H1 (cell line): ENCODE measurements at regions not wholly inside any gene's neighbourhood (a gene's known extent, or its start where the extent isn't known, plus 50 kb on each side); places are given as distances from the start of the nearest gene placed in this dataset.

Experiments used
- CBX8 ChIP-seq: fragments of 300-800, 300-1000 bp; sonication (generic); IDR thresholded peaks from 2 replicates; pipeline ENCODE4 v1.7.1; 2016; ENCODE audit warnings: low read depth, low read length, borderline replicate concordance
- CTCF ChIP-seq, 3 experiments: IDR thresholded peaks; 1 replicate in 2 of 3; 2 replicates in 1 of 3; pipeline versions ENCODE4 v1.5.1 to v1.6.1; 2011; ENCODE audit warnings: low read length in 3 of 3, mild to moderate bottlenecking in 3 of 3, inconsistent platforms in 2 of 3, low read depth in 1 of 3, moderate library complexity in 1 of 3; ENCODE audit not compliant: insufficient read depth in 1 of 3; ENCODE audit errors: control extremely low read depth in 1 of 3
- EGR1 ChIP-seq: IDR thresholded peaks from 2 replicates; pipeline ENCODE4 v1.6.1; 2011; ENCODE audit warnings: low read depth, low read length, borderline replicate concordance
- MAFK ChIP-seq: IDR thresholded peaks from 2 replicates; pipeline ENCODE4 v1.6.1; 2012; ENCODE audit warnings: low read depth, mild to moderate bottlenecking, improper control_type of control experiment, low read length
- POLR2A ChIP-seq, 2 experiments: IDR thresholded peaks; 1 replicate in 1 of 2; 2 replicates in 1 of 2; pipeline ENCODE4 v1.6.1; 2011; ENCODE audit warnings: low read depth in 2 of 2, low read length in 2 of 2, mild to moderate bottlenecking in 2 of 2; ENCODE audit errors: control extremely low read depth in 1 of 2
- RFX5 ChIP-seq: IDR thresholded peaks from 2 replicates; pipeline ENCODE4 v1.6.1; 2011; ENCODE audit warnings: low read depth, low read length, improper control_type of control experiment, borderline replicate concordance

- no peak for TF ChIP-seq MAFK
- no peak for TF ChIP-seq POLR2A (IDR thresholded peaks at IDR 0.05; ENCODE audit: control extremely low read depth in 1 of 2, low read depth in 2 of 2, low read length in 2 of 2)
- TF ChIP-seq RFX5, result no peak
- no peak for TF ChIP-seq CTCF (IDR thresholded peaks at IDR 0.05; ENCODE audit: control extremely low read depth in 1 of 3, insufficient read depth in 1 of 3, low read depth in 1 of 3, low read length in 3 of 3)
- TF ChIP-seq CBX8, result no peak
- TF ChIP-seq EGR1, result no peak
Measured at GRCh38 chr13:79833991-79834390, 353.0 kb downstream of the NDFIP2 start.
